PC-3 (cell line): ENCODE measurements at regions not wholly inside any gene's neighbourhood (a gene's known extent, or its start where the extent isn't known, plus 50 kb on each side); places are given as distances from the start of the nearest gene placed in this dataset.

Experiments
- ATAC-seq: fragments of 200-7000 bp; cut with Tn5 transposase; 2 replicates; pipeline ENCODE4 v1.9.1; 2020; ENCODE audit warnings: mild to moderate bottlenecking, moderate library complexity
- BruUV-seq: library from RNA; stranded (reverse); fragments of 400-500 nt; replicated peaks from 2 replicates; lab custom pipeline; 2021; lab: Mats Ljungman, UMichigan
- CTCF ChIA-PET: fragments of 300-600 bp; sonication (Branson Sonifier 250); formaldehyde crosslinking; loops from one replicate; lab custom pipeline; 2022; ENCODE audit warnings: antibody characterized with exemption; lab: Charles Lee
- POLR2A ChIA-PET: fragments of 300-600 bp; sonication (Branson Sonifier 250); formaldehyde crosslinking; loops from one replicate; lab custom pipeline; 2022; ENCODE audit warnings: antibody characterized with exemption; ENCODE audit not compliant: unreplicated experiment; lab: Charles Lee
- DNase-seq: peaks from one replicate; pipeline ENCODE4 v3.0.0-alpha.2; 2015
- H2AFZ ChIP-seq: fragments of 300-600 bp; sonication (generic); 2 replicates; pipeline ENCODE4 v1.6.0; 2016; ENCODE audit warnings: antibody characterized with exemption, low read length
- H3F3A ChIP-seq: fragments of 300-600 bp; sonication (generic); one replicate; pipeline ENCODE4 v1.6.0; 2017; ENCODE audit warnings: antibody characterized with exemption, low read length, control low read depth, mild to moderate bottlenecking; ENCODE audit not compliant: unreplicated experiment
- H3K27ac ChIP-seq: fragments of 300-600 bp; sonication (generic); 2 replicates; pipeline ENCODE4 v1.5.1; 2016; ENCODE audit warnings: mild to moderate bottlenecking, low read length
- H3K27me3 ChIP-seq: fragments of 300-600 bp; sonication (generic); 2 replicates; pipeline ENCODE4 v1.6.1; 2016; ENCODE audit warnings: low read length, mixed read lengths
- H3K36me3 ChIP-seq: fragments of 300-600 bp; sonication (generic); 2 replicates; pipeline ENCODE4 v1.6.1; 2016; ENCODE audit warnings: low read depth, mixed run types, low read length, mixed read lengths
- H3K4me1 ChIP-seq: fragments of 300-600 bp; sonication (generic); 2 replicates; pipeline ENCODE4 v1.5.1; 2016; ENCODE audit warnings: low read length; ENCODE audit not compliant: insufficient read depth
- H3K4me2 ChIP-seq: fragments of 300-600 bp; sonication (generic); 2 replicates; pipeline ENCODE4 v1.6.0; 2016; ENCODE audit warnings: low read length
- H3K4me3 ChIP-seq: fragments of 300-600 bp; sonication (generic); 2 replicates; pipeline ENCODE4 v1.5.1; 2016; ENCODE audit warnings: mild to moderate bottlenecking, low read length, mixed read lengths
- H3K79me2 ChIP-seq: fragments of 300-600 bp; sonication (generic); 2 replicates; pipeline ENCODE4 v1.6.1; 2017; ENCODE audit warnings: low read length, mixed read lengths
- H3K9ac ChIP-seq: fragments of 300-600 bp; sonication (generic); 2 replicates; pipeline ENCODE4 v1.6.0; 2016; ENCODE audit warnings: mild to moderate bottlenecking, low read length
- H3K9me2 ChIP-seq: fragments of 300-600 bp; sonication (generic); replicated peaks from 2 replicates; pipeline ENCODE4 v1.6.1; 2016; ENCODE audit warnings: mixed run types, low read length, mixed read lengths
- H3K9me3 ChIP-seq: fragments of 300-600 bp; sonication (generic); 2 replicates; pipeline ENCODE4 v1.6.1; 2016; ENCODE audit warnings: low read length, mixed read lengths
- H4K20me1 ChIP-seq: fragments of 300-600 bp; sonication (generic); 2 replicates; pipeline ENCODE4 v1.6.1; 2016; ENCODE audit warnings: low read length, mixed read lengths
- CTCF ChIP-seq: fragments of 300-600 bp; sonication (generic); conservative IDR thresholded peaks from 2 replicates; pipeline ENCODE4 v1.5.1; 2017; ENCODE audit warnings: antibody characterized with exemption, low read depth, mild to moderate bottlenecking, low read length
- EZH2 ChIP-seq: fragments of 300-600 bp; sonication (generic); IDR thresholded peaks from one replicate; pipeline ENCODE4 v1.6.1; 2017; ENCODE audit warnings: antibody characterized with exemption, mild to moderate bottlenecking, low read length; ENCODE audit not compliant: unreplicated experiment
- EZH2phosphoT487 ChIP-seq: fragments of 300-600 bp; sonication (generic); IDR thresholded peaks from 2 replicates; pipeline ENCODE4 v1.6.1; 2018; ENCODE audit warnings: mild to moderate bottlenecking, antibody characterized with exemption, low read length, borderline replicate concordance
- intact Hi-C: fragments of 100-400 bp; cut with micrococcal nuclease; formaldehyde crosslinking; loops from 2 replicates; pipeline ENCODE4 v1.9.0; 2023

GRCh38 chr4:151564321-151564720 is 155.3 kb downstream of the FHIP1A start:
- Histone ChIP-seq H3K36me3 (no peaks in the 10 kb centered on the region), H3K79me2 (no peaks in the 10 kb centered on the region), H3K9ac (no peak overlapping the region), H3F3A (no peaks in the 10 kb centered on the region), H3K4me3 (no peak overlapping the region), H3K4me2 (no peak overlapping the region), H2AFZ (no peak overlapping the region), H3K27ac (no peak overlapping the region), H3K4me1 (no peaks in the 10 kb centered on the region), H3K9me3 (no peaks in the 10 kb centered on the region), H4K20me1 (no peaks in the 10 kb centered on the region), H3K9me2 (no peaks in the 10 kb centered on the region), H3K27me3 (no peaks in the 10 kb centered on the region)
- ATAC-seq, result no peak
- no TSS peak for BruUV-seq
- no peak for DNase-seq
- ChIA-PET POLR2A (no interaction called here), CTCF (no interaction called here)
- TF ChIP-seq EZH2phosphoT487 (no peak), CTCF (no peak), EZH2 (no peak)
- intact Hi-C loops, result no loop called here

- no peaks in the 10 kb centered on the region for H3K27me3 ChIP-seq
- TF ChIP-seq EZH2phosphoT487 (no peak), EZH2 (no peak), CTCF (no peak)
- no peaks in the 10 kb centered on the region for H3K4me1 ChIP-seq
- H3K9me2 ChIP-seq, result no peaks in the 10 kb centered on the region
- intact Hi-C loops, result no loop called here
- DNase-seq (no peak), ATAC-seq (no peak)
- no peak overlapping the region for H3K4me3 ChIP-seq
- H3K79me2 ChIP-seq, result no peaks in the 10 kb centered on the region
- no peak overlapping the region for H3K4me2 ChIP-seq
- H3F3A ChIP-seq, result no peaks in the 10 kb centered on the region
- H3K9me3 ChIP-seq, result no peaks in the 10 kb centered on the region
- H2AFZ ChIP-seq, result no peak overlapping the region
- ChIA-PET POLR2A (no interaction called here), CTCF (no interaction called here)
- no peaks in the 10 kb centered on the region for H4K20me1 ChIP-seq
- BruUV-seq, result no TSS peak
- H3K36me3 ChIP-seq, result no peaks in the 10 kb centered on the region
- no peak overlapping the region for H3K27ac ChIP-seq
- H3K9ac ChIP-seq, result no peak overlapping the region
These were observed 156.6 kb downstream of the FHIP1A start for GRCh38 chr4:151565583-151565982.

- H3K27me3 ChIP-seq, result no peaks in the 10 kb centered on the region
- DNase-seq (no peak), ATAC-seq (no peak)
- H3K9me3 ChIP-seq, result no peaks in the 10 kb centered on the region
- no peak overlapping the region for H3K27ac ChIP-seq
- CTCF ChIA-PET, result no interaction called here
- H3K36me3 ChIP-seq, result no peaks in the 10 kb centered on the region
- no peak overlapping the region for H2AFZ ChIP-seq
- H3K9ac ChIP-seq, result no peak overlapping the region
- no peaks in the 10 kb centered on the region for H3K9me2 ChIP-seq
- no peak for TF ChIP-seq CTCF
- TF ChIP-seq EZH2, result no peak
- no peak for TF ChIP-seq EZH2phosphoT487
- no TSS peak for BruUV-seq
- no peak overlapping the region for H3K4me3 ChIP-seq
- H3K4me1 ChIP-seq, result no peaks in the 10 kb centered on the region
- H3F3A ChIP-seq, result no peaks in the 10 kb centered on the region
- no peaks in the 10 kb centered on the region for H3K79me2 ChIP-seq
- intact Hi-C loops, result no loop called here
- no peaks in the 10 kb centered on the region for H4K20me1 ChIP-seq
- POLR2A ChIA-PET, result no interaction called here
- H3K4me2 ChIP-seq, result no peak overlapping the region
These were observed 157.1 kb downstream of the FHIP1A start for GRCh38 chr4:151566053-151566452.
